ENCODE measurements at regions not wholly inside any gene's neighbourhood (a gene's known extent, or its start where the extent isn't known, plus 50 kb on each side); places are given as distances from the start of the nearest gene placed in this dataset.
"Not testable (repeated sequence)": the region's sequence is repeated elsewhere in the genome, so short reads cannot be mapped to it uniquely, and the experiment has no call there.

DNA sequence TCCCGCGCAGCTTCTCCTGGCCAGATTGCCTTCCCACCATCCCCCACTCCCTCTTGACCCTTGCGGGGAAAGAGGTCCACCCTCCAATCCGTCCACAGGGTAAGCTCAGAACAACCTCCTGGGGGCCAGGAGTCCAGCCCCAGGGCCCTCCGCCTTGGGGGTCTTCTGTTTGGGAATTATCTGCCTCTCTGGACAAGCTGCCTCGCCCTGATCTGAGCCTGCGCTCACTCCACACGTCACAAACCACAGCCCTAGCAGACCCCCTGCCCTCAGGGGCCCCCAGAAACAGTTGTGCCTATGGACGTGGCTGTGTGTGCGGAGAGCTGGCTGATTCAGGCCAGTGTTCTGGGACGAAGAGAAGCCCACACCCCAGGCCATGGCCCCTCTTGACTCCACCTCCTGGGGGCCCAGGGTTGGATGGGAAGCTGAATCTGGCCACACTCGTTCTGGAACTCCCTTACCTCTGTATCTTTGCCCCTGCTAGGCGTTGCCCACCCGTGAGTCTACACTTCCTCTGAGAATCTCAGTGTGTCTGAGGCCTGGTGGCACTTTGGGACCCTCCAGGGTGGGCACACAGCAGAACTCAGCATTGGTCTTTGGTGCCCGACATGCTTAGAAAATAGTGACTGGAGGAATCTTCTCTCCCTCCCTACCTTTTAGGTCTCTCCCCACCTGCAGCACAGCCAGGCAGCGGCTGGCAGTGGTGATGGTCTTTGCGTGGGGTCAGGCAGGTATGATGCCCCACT lies 119.9 kb upstream of the SMURF2 start:
- no peak overlapping the region for H3K4me3 ChIP-seq (ENCODE audit: low read length)
- H3K9me3 ChIP-seq (ENCODE audit: control insufficient read depth, low read length): no peaks in the 10 kb centered on the region
- peaks cover 5% of the 10 kb centered on the region for H3K36me3 ChIP-seq (ENCODE audit: control insufficient read depth, insufficient read depth, low read length)
- H3K27me3 ChIP-seq (ENCODE audit: control insufficient read depth, insufficient read depth, low read length): peaks cover 45% of the 10 kb centered on the region
- no peak overlapping the region for H3K9ac ChIP-seq (ENCODE audit: low read length)
- peaks cover 42% of the 10 kb centered on the region for H3K4me1 ChIP-seq (ENCODE audit: control insufficient read depth, insufficient read depth, low read length)

DNA sequence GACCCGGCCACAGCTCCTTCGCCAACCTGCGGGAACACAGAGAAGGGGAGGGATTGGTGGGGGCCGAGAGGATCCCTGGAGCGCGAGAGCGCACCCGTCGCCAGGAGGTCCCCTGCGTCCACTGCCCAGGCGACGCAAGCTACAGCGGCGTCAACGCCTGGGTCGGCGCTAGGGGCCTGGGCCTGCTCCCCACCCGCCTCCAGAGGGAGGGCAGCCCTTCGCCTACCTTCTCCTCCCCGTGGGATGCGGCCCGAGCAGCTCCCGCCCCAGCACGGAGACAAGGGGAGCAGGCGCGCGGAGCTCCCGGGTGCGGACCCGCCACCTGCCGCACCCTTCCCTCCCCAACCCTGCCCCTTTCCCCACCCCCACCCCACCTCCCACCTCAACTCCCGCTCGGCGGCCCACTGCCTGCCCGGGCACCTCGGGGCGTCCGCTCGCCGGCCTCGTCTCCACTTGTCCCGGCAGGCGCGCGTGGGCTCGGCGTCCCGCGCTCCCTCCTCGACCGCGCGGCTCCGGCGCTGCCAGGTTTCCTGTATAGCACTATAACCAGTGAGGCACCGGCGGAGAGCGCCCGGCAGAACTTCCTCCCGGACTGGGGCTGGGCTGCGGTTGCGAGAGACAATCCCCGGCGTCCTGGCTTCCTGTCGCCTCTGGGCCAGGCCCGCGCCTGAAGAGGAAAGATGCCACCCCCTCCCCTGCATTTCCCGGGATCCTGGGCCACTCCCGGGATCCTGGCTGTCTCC lies 119.1 kb upstream of the SMURF2 start:
- H3K9ac ChIP-seq (ENCODE audit: low read length): peak overlapping the region; percentile 56
- H3K27me3 ChIP-seq (ENCODE audit: control insufficient read depth, insufficient read depth, low read length): peaks cover 46% of the 10 kb centered on the region
- peak overlapping the region; percentile 31 for H3K4me3 ChIP-seq (ENCODE audit: low read length)
- peaks cover 47% of the 10 kb centered on the region for H3K4me1 ChIP-seq (ENCODE audit: control insufficient read depth, insufficient read depth, low read length)
- H3K9me3 ChIP-seq (ENCODE audit: control insufficient read depth, low read length): no peaks in the 10 kb centered on the region
- peaks cover 2% of the 10 kb centered on the region for H3K36me3 ChIP-seq (ENCODE audit: control insufficient read depth, insufficient read depth, low read length)

DNA sequence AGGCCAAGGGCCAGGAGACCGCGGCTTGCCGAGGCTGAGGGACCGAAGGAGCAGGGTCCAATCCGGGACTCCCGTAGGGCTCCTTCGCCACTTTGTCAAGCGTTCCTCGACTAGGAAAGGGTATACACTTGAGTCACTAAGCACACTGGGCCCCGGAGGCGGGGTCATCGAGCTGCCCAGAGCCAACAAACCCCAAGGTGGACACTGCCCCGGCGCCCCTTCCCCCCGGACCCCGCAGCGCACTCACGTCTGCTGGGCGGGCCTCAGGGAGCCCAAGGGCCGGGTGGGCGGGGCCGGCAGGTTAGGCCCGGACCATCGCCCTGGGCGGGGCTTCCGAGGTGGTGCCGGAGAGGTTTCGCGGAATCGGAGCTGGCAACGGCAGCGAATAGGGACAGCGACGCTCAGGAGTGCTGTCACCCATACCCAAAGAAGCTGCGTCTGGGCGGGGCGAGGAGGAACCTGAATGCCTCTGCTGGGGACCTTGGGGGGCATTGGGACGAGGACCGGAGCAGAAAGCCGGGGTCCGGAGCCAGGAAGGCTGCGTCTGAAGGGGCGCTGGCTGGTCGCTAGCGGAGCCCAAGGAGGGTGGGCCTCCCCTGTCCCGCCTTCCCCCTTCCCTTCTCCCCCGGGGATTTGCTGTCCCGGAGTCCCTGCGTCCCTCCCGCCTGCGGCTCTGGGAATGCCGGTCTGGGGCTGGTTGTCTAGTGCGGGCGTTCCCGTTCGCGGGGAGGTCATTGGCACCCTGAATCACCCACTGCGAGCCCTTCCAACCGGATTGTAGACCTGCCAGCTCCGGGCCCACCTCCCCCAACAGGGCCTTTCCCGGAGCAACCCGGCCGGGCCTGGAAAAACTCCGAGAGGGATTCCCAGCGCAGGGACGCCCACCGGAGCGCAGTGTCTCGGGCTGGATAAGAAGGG lies 118.2 kb upstream of the SMURF2 start:
- peaks cover 47% of the 10 kb centered on the region for H3K4me1 ChIP-seq (ENCODE audit: control insufficient read depth, insufficient read depth, low read length)

DNA sequence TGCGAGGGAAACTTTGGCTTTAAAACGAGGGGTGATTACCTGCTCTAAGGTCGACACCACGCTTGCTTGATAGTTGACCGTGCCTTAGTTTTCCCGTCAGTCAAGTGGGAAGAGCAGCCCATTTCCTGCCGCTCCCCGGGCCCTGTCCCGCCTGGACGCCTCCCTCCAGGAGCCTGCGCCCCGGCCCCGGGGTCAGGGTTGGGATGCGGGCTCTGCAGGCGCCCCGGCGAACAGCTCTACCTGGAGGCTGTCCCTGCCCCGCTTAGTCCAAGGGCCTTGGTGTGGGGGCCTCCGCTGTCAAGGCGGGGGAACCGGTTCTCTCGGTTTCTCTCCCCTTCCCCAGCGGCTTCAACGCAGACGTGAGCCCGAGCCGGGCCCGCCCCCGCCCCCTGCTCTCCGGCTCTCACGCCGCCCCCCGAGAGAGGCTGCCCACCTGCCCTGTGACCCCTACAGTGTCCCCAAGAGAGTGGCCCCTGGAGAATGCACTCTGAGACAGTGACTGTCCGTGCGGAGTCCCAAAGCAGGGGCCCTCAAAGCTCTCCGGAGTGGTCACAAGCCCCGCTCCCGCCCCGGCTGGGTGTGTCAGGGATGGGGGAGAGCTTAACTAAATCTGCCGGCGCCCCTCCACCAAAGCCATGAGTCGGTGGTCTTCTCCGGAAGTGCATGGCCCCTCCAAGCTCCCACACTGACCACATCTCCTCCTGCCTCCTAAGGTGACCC lies 117.4 kb upstream of the SMURF2 start:
- H3K9me3 ChIP-seq (ENCODE audit: control insufficient read depth, low read length): no peaks in the 10 kb centered on the region
- H3K4me3 ChIP-seq (ENCODE audit: low read length): peak overlapping the region; percentile 36
- H3K27me3 ChIP-seq (ENCODE audit: control insufficient read depth, insufficient read depth, low read length): peaks cover 46% of the 10 kb centered on the region
- H3K9ac ChIP-seq (ENCODE audit: low read length): peak overlapping the region; percentile 39
- no peaks in the 10 kb centered on the region for H3K36me3 ChIP-seq (ENCODE audit: control insufficient read depth, insufficient read depth, low read length)
- peaks cover 47% of the 10 kb centered on the region for H3K4me1 ChIP-seq (ENCODE audit: control insufficient read depth, insufficient read depth, low read length)

More for the DNA sequence above, 118.2 kb upstream of the SMURF2 start:
- Histone ChIP-seq H3K36me3 (ENCODE audit: control insufficient read depth, insufficient read depth, low read length) (no peaks in the 10 kb centered on the region), H3K4me3 (ENCODE audit: low read length) (peak overlapping the region; percentile 36), H3K27me3 (ENCODE audit: control insufficient read depth, insufficient read depth, low read length) (peaks cover 46% of the 10 kb centered on the region), H3K9me3 (ENCODE audit: control insufficient read depth, low read length) (no peaks in the 10 kb centered on the region), H3K9ac (ENCODE audit: low read length) (peak overlapping the region; percentile 56)

DNA sequence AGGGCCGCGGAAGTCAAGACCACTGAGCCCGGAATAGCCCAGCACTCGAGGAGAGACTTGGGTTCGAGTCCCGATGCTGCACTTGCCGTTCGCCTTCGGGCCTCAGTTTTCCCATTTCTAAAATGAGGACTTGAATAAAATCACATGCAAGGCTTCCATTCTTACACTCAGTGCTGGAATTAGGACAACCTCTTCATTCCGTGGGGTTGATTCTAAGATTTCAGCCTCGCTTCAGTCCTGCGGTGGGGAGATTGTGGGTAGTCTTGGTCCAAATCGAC lies 116.9 kb upstream of the SMURF2 start:
- H3K36me3 ChIP-seq (ENCODE audit: control insufficient read depth, insufficient read depth, low read length); H3K9me3 ChIP-seq (ENCODE audit: control insufficient read depth, low read length); H3K4me3 ChIP-seq (ENCODE audit: low read length); H3K9ac ChIP-seq (ENCODE audit: low read length): not testable (repeated sequence)
- H3K4me1 ChIP-seq (ENCODE audit: control insufficient read depth, insufficient read depth, low read length): peaks cover 51% of the 10 kb centered on the region
- H3K27me3 ChIP-seq (ENCODE audit: control insufficient read depth, insufficient read depth, low read length): peaks cover 46% of the 10 kb centered on the region

DNA sequence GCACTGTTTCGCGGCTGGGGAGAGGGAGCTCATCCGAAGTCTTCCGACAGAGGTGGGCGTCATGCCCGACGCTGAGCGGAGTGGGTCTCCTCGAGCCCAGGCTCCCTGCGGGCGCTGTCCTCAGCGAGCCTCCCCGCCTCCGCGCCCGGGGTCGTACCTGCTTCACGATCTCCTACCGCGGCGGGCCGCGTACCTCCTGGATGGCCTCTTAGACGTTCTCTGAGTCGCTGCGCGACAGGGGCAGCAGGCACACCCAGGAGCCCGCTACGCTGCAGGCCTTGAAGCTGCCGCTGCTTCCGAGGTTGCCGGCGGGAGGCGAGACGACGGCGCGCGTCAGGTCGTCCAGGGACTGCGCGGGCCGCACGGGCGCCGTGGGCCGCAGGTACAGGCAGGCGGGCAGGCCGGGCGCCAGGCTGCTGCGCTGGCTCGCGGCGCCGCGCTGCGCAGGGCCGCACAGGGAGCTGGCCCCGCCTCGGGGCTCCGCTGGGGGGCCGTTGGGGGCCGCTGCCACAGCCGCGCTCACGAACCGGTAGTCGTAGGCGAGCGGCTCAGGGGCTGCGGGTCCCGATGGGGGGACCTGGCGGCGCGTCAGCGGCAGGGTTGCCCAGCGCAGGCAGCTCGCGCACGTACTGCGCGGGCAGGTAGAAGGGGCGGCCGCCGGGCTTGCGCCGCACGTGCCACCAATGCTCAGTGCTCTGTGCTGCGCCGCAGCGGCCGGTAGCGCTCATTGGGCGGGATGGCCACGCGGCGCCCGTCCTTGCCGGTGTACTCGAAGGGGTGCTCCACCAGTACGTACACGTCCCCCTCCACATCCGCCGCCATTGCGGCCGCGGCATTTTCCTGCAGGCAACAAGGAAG lies 116.4 kb upstream of the SMURF2 start:
- Histone ChIP-seq H3K4me1 (ENCODE audit: control insufficient read depth, insufficient read depth, low read length) (peaks cover 55% of the 10 kb centered on the region), H3K27me3 (ENCODE audit: control insufficient read depth, insufficient read depth, low read length) (peaks cover 46% of the 10 kb centered on the region), H3K9me3 (ENCODE audit: control insufficient read depth, low read length) (no peaks in the 10 kb centered on the region), H3K4me3 (ENCODE audit: low read length) (no peak overlapping the region), H3K36me3 (ENCODE audit: control insufficient read depth, insufficient read depth, low read length) (no peaks in the 10 kb centered on the region), H3K9ac (ENCODE audit: low read length) (peak overlapping the region; percentile 50)

DNA sequence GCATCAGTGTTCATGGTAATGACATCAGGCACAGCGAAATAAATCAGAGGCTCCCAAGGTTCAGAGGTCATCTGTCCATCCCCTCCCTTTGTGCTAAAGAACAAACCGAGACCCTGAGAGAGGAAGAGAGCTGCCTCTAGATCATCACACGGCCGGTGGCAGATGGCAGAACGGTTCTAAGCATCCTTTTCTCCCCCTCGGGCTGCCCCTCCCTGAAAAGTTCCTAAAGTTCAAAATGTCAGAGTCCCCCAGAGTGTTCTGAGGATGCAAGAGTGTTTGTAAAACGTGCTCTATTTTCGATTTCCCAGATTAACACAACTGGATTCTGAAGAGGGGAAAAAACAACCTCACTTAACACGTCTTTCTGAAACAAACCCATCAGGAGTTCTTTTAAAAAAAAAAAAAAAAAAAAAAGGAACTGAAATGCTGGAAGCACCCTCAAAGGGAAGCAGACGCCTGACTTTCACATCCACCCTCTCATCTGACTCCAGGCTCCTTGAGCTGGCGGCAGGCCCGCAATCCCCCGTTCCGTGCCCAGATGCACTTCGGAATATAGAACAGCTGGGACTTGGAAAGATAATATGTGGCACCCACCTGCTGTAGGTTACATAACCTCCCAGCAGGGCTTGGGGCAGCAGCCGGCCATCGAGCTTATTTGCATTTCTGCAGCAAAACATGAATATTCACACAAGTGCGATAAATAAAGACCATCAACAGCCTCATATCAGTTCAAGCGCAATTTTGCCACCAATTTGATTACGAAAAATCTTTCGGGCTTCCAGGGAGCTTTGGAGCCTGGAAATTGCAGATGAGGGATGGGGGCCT lies 115.5 kb upstream of the SMURF2 start:
- Histone ChIP-seq H3K9ac (ENCODE audit: low read length) (peak overlapping the region; percentile 50), H3K4me3 (ENCODE audit: low read length) (no peak overlapping the region), H3K27me3 (ENCODE audit: control insufficient read depth, insufficient read depth, low read length) (peaks cover 46% of the 10 kb centered on the region), H3K4me1 (ENCODE audit: control insufficient read depth, insufficient read depth, low read length) (peaks cover 56% of the 10 kb centered on the region), H3K9me3 (ENCODE audit: control insufficient read depth, low read length) (no peaks in the 10 kb centered on the region), H3K36me3 (ENCODE audit: control insufficient read depth, insufficient read depth, low read length) (no peaks in the 10 kb centered on the region)

DNA sequence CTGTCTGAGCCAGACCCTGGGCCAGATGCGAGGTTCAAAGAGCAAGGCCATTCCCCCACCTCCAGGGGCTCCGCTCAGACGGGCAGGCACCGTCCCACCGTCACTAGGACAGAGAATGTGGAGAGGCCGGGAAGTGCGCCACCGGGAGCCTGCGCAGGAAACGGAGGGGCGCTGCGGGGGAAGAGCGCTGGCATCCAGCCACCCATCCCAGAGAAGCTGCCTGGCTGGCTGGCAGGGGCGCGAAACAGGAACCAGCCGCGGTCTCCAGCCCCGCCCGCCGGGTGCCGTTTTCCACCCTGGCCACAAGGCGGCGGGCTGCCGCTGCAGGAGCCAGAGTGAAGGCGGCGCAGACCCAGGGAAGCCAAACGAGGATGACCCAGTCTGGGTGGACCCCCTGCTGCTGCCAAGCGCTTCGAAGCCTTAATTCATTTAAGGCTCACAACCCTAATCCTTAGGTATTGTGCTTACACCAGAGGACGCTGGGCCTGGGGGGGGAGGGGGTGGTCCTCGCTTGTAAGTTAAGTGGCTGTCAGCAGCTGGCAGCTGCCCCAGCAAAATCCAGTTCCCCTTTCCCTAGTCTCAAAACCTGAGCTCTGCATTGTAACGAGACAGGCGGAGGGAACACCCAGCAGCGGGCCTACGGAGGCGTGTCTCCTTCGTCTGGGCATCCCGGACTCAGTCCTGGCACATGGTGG lies 114.8 kb upstream of the SMURF2 start:
- Histone ChIP-seq H3K27me3 (ENCODE audit: control insufficient read depth, insufficient read depth, low read length) (peaks cover 43% of the 10 kb centered on the region), H3K4me1 (ENCODE audit: control insufficient read depth, insufficient read depth, low read length) (peaks cover 55% of the 10 kb centered on the region), H3K9ac (ENCODE audit: low read length) (peak overlapping the region; percentile 17)
- not testable (repeated sequence) for H3K4me3 ChIP-seq (ENCODE audit: low read length); H3K36me3 ChIP-seq (ENCODE audit: control insufficient read depth, insufficient read depth, low read length); H3K9me3 ChIP-seq (ENCODE audit: control insufficient read depth, low read length)

DNA sequence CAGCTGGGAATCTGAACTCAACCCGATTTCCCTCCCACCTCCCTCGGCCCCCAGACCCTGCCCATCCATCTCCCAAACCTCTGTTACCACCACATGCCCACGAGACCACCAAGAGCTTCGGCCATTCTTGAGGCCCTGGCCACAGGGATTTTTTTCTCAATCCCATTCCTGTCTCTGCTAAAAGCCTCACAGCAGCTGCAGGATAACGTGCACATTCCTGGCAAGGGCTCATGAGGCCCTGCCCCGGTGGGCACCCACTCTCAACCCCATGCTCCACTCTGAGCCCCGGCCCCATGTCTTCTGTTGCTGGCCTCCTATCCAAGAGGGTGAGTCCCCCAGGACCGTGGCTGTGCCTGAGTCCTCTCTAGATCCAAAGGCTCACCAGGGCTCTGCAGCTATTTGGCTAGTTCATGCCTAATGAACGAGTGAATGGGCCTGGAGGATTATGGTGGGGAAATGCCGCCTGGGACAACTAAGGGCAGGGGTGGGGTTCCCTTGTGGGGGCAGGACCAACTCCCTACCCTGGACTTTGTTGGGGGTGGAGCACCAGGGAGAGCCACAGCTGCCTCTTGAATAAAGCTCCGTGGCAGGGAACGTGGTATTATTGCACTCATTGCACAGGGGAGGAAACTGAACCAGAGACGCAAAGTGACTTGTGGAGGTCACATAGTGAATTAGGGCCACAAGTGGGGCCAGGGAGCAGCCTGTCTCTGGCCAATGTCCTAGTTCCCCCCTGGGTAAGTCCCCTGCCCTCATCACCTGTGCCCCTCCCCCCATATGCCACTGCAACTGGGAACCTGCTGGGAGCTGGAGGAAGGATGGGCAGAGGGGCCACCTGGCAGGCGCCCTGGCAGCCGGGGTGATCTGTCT lies 113.8 kb upstream of the SMURF2 start:
- H3K9ac ChIP-seq (ENCODE audit: low read length): no peak overlapping the region
- peaks cover 39% of the 10 kb centered on the region for H3K27me3 ChIP-seq (ENCODE audit: control insufficient read depth, insufficient read depth, low read length)
- no peaks in the 10 kb centered on the region for H3K9me3 ChIP-seq (ENCODE audit: control insufficient read depth, low read length)
- H3K36me3 ChIP-seq (ENCODE audit: control insufficient read depth, insufficient read depth, low read length): no peaks in the 10 kb centered on the region
- no peak overlapping the region for H3K4me3 ChIP-seq (ENCODE audit: low read length)
- peaks cover 49% of the 10 kb centered on the region for H3K4me1 ChIP-seq (ENCODE audit: control insufficient read depth, insufficient read depth, low read length)
